ENCODE measurements at regions not wholly inside any gene's neighbourhood (a gene's known extent, or its start where the extent isn't known, plus 50 kb on each side); places are given as distances from the start of the nearest gene placed in this dataset.

- Histone ChIP-seq H3K27ac (ENCODE audit: control insufficient read depth, insufficient read depth, low read length) (no peak overlapping the region), H3K36me3 (ENCODE audit: control insufficient read depth in 2 of 2, extremely low read depth in 1 of 2, insufficient read depth in 2 of 2, low read length in 2 of 2) (no peaks in the 10 kb centered on the region), H3K4me3 (ENCODE audit: control insufficient read depth in 2 of 3, extremely low read depth in 1 of 3, insufficient read depth in 2 of 3, low read depth in 1 of 3, low read length in 3 of 3) (no peak overlapping the region), H3K9me3 (ENCODE audit: control insufficient read depth, low read depth, low read length) (no peaks in the 10 kb centered on the region), H3K9me1 (ENCODE audit: control insufficient read depth, extremely low read depth, insufficient read depth, low read length) (no peaks in the 10 kb centered on the region), H2AFZ (ENCODE audit: control insufficient read depth, low read length) (no peak overlapping the region), H3K79me2 (ENCODE audit: control insufficient read depth, insufficient read depth, low read length) (no peaks in the 10 kb centered on the region), H4K20me1 (ENCODE audit: control insufficient read depth, extremely low read depth, insufficient read depth, low read length) (no peaks in the 10 kb centered on the region), H3K4me1 (ENCODE audit: control insufficient read depth, extremely low read depth, insufficient read depth, low read length) (peaks cover 11% of the 10 kb centered on the region), H3K27me3 (ENCODE audit: control insufficient read depth, extremely low read depth, insufficient read depth, low read length) (peaks cover 8% of the 10 kb centered on the region), H3K9ac (ENCODE audit: control insufficient read depth, extremely low read depth, insufficient read depth, low read length) (no peak overlapping the region), H3K4me2 (ENCODE audit: control insufficient read depth, extremely low read depth, insufficient read depth, low read depth, low read length) (no peak overlapping the region)
- dilution Hi-C loops (cut with MboI; ENCODE audit: extremely low pct_ligation_motif_present, low sequenced_read_pairs) = no loop called here
- FAIRE-seq = no peak
- TF ChIP-seq CTCF (optimal IDR thresholded peaks at IDR 0.05 in 1 of 3, IDR thresholded peaks at IDR 0.05 in 1 of 3, conservative IDR thresholded peaks at IDR 0.05 in 1 of 3; ENCODE audit: extremely low read depth in 1 of 3, insufficient read depth in 2 of 3, low read length in 3 of 3) (no peak), EZH2 (IDR thresholded peaks at IDR 0.05; ENCODE audit: low read length) (no peak)
- no peak for DNase-seq (ENCODE audit: low read depth, low spot score)
Observed at GRCh38 chr2:11998626-11999378, 252.4 kb downstream of the LPIN1 start.

- no peak overlapping the region for H2AFZ ChIP-seq (ENCODE audit: control insufficient read depth, low read length)
- no peak overlapping the region for H3K27ac ChIP-seq (ENCODE audit: control insufficient read depth, insufficient read depth, low read length)
- H3K4me1 ChIP-seq (ENCODE audit: control insufficient read depth, extremely low read depth, insufficient read depth, low read length) = peaks cover 8% of the 10 kb centered on the region
- DNase-seq (ENCODE audit: low read depth, low spot score) (no peak), FAIRE-seq (no peak)
- no peak overlapping the region for H3K9ac ChIP-seq (ENCODE audit: control insufficient read depth, extremely low read depth, insufficient read depth, low read length)
- peaks cover 8% of the 10 kb centered on the region for H3K27me3 ChIP-seq (ENCODE audit: control insufficient read depth, extremely low read depth, insufficient read depth, low read length)
- no peaks in the 10 kb centered on the region for H3K9me3 ChIP-seq (ENCODE audit: control insufficient read depth, low read depth, low read length)
- dilution Hi-C loops (cut with MboI; ENCODE audit: extremely low pct_ligation_motif_present, low sequenced_read_pairs) = no loop called here
- no peak overlapping the region for H3K4me3 ChIP-seq (ENCODE audit: control insufficient read depth in 2 of 3, extremely low read depth in 1 of 3, insufficient read depth in 2 of 3, low read depth in 1 of 3, low read length in 3 of 3)
- no peak overlapping the region for H3K4me2 ChIP-seq (ENCODE audit: control insufficient read depth, extremely low read depth, insufficient read depth, low read depth, low read length)
- H3K9me1 ChIP-seq (ENCODE audit: control insufficient read depth, extremely low read depth, insufficient read depth, low read length) = no peaks in the 10 kb centered on the region
- H3K36me3 ChIP-seq (ENCODE audit: control insufficient read depth in 2 of 2, extremely low read depth in 1 of 2, insufficient read depth in 2 of 2, low read length in 2 of 2) = no peaks in the 10 kb centered on the region
- H3K79me2 ChIP-seq (ENCODE audit: control insufficient read depth, insufficient read depth, low read length) = no peaks in the 10 kb centered on the region
- TF ChIP-seq EZH2 (IDR thresholded peaks at IDR 0.05; ENCODE audit: low read length) (no peak), CTCF (optimal IDR thresholded peaks at IDR 0.05 in 1 of 3, IDR thresholded peaks at IDR 0.05 in 1 of 3, conservative IDR thresholded peaks at IDR 0.05 in 1 of 3; ENCODE audit: extremely low read depth in 1 of 3, insufficient read depth in 2 of 3, low read length in 3 of 3) (no peak)
- H4K20me1 ChIP-seq (ENCODE audit: control insufficient read depth, extremely low read depth, insufficient read depth, low read length) = no peaks in the 10 kb centered on the region
Observed at GRCh38 chr2:12001621-12002020, 255.2 kb downstream of the LPIN1 start.
